Peyer's patch (tissue), 4 donors: ENCODE measurements at regions not wholly inside any gene's neighbourhood (a gene's known extent, or its start where the extent isn't known, plus 50 kb on each side); places are given as distances from the start of the nearest gene placed in this dataset.

Experiments
- DNase-seq, 3 donors: peaks; one replicate each; pipeline ENCODE4 v3.0.0-alpha.2; 2017 to 2019
- H3K27ac ChIP-seq, 4 donors: fragments of 200-600 bp; sonication (generic); one replicate each; pipeline ENCODE4 v1.5.1; 2016 to 2019
- H3K27me3 ChIP-seq, 2 donors: fragments of 200-600 bp; sonication (generic); one replicate each; pipeline ENCODE4 v1.5.1; 2019
- H3K36me3 ChIP-seq, 3 donors: fragments of 200-600 bp; sonication (generic); one replicate each; pipeline ENCODE4 v1.5.1; 2016 to 2019
- H3K4me1 ChIP-seq, 4 donors: fragments of 200-600 bp; sonication (generic); one replicate each; pipeline ENCODE4 v1.5.1; 2016 to 2019
- H3K4me3 ChIP-seq, 4 donors: fragments of 200-600 bp; sonication (generic); 1 replicate in 3 of 4; 2 replicates in 1 of 4; pipeline ENCODE4 v1.5.1; 2016 to 2019; ENCODE audit warnings: mild to moderate bottlenecking in 1 of 4
- H3K9me3 ChIP-seq, 4 donors: fragments of 200-600 bp; sonication (generic); one replicate each; pipeline ENCODE4 v1.5.1; 2016 to 2019; ENCODE audit warnings: mild to moderate bottlenecking in 1 of 4
- POLR2A ChIP-seq, 2 donors: fragments of 450-650 bp; IDR thresholded peaks; one replicate each; pipeline ENCODE4 v1.5.1; 2017; ENCODE audit warnings: antibody characterized with exemption in 2 of 2, mild to moderate bottlenecking in 2 of 2, moderate library complexity in 2 of 2
- TF ChIP-seq, protein P1 (sequence below), 6 experiments: fragments of 450-650 bp in 4 of 6; fragments of 200-600 bp in 2 of 6; sonication (generic) in 1 of 6; IDR thresholded peaks; one replicate each; pipeline ENCODE4 v1.5.1; 2017 to 2019; ENCODE audit warnings: antibody characterized with exemption in 6 of 6, mild to moderate bottlenecking in 3 of 6, moderate library complexity in 1 of 6

DNA sequence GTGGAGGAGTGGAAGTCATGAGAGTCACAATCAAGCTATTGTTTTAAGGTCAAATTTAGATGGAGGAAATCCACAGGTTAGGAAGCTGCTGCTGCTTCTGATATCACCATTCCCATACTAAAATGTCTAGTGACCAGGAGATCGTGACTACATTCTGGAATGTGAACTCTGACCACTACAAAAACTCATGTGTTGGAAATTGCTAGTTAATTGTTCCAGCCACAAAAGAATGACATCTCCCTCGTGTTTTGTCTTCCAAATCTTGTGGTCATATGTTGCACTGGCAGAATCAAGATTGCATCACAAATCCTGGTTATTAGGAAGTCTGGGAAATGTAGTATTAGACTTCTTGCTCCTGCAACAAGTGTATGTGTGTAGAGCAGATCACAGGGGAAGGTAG lies 441.9 kb downstream of the CD109 start:
- Histone ChIP-seq H3K9me3 (no peaks in the 10 kb centered on the region), H3K4me3 (no peak overlapping the region), H3K27me3 (no peaks in the 10 kb centered on the region), H3K36me3 (no peaks in the 10 kb centered on the region), H3K27ac (no peak overlapping the region), H3K4me1 (no peaks in the 10 kb centered on the region)
- no peak for DNase-seq
- TF ChIP-seq, protein P1, sequence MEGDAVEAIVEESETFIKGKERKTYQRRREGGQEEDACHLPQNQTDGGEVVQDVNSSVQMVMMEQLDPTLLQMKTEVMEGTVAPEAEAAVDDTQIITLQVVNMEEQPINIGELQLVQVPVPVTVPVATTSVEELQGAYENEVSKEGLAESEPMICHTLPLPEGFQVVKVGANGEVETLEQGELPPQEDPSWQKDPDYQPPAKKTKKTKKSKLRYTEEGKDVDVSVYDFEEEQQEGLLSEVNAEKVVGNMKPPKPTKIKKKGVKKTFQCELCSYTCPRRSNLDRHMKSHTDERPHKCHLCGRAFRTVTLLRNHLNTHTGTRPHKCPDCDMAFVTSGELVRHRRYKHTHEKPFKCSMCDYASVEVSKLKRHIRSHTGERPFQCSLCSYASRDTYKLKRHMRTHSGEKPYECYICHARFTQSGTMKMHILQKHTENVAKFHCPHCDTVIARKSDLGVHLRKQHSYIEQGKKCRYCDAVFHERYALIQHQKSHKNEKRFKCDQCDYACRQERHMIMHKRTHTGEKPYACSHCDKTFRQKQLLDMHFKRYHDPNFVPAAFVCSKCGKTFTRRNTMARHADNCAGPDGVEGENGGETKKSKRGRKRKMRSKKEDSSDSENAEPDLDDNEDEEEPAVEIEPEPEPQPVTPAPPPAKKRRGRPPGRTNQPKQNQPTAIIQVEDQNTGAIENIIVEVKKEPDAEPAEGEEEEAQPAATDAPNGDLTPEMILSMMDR (IDR thresholded peaks at IDR 0.05): no peak
- TF ChIP-seq POLR2A (IDR thresholded peaks at IDR 0.05): no peak

DNA sequence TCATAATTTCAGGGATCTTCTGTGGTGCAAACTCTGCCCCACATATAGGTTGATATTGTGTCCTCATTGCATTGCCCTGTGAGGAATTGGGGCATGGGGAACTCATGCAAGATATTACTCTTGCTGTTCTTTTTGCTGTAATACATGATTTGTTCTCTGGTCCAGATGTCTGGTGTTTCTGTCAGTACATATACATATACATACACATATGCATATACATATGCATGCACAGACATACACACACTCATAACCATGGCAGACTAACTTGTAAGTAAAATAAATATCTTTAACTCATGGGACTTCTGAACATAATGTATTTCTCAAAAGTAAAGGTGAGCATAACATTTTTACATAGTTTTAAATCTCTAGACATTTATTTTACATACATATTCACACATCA lies 438.3 kb downstream of the CD109 start:
- Histone ChIP-seq H3K4me3 (no peak overlapping the region), H3K27ac (no peak overlapping the region), H3K27me3 (no peaks in the 10 kb centered on the region), H3K4me1 (no peaks in the 10 kb centered on the region), H3K36me3 (no peaks in the 10 kb centered on the region), H3K9me3 (no peaks in the 10 kb centered on the region)
- DNase-seq: no peak
- TF ChIP-seq, protein P1 (IDR thresholded peaks at IDR 0.05): no peak
- TF ChIP-seq POLR2A (IDR thresholded peaks at IDR 0.05): no peak

DNA sequence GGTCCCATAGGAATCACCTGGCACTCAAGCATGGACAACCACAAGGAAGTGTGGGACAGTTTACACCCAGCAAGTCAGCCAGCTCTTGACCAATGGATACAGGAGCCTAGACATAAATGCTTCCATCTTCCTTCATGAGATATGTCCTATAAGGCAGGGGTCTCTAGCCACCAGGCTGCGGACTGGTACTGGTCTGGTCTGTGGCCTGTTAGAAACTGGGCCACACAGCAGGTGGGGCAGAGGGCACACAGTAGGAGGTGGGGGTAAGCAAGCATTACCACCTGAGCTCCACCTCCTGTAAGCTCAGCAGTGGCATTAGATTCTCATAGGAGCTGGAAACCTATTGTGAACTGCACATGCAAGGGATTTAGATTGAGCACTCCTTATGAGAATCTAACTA lies 437.1 kb downstream of the CD109 start:
- H3K9me3 ChIP-seq: no peaks in the 10 kb centered on the region
- TF ChIP-seq POLR2A (IDR thresholded peaks at IDR 0.05): no peak
- TF ChIP-seq, protein P1 (IDR thresholded peaks at IDR 0.05): no peak
- H3K27ac ChIP-seq: no peak overlapping the region
- no peaks in the 10 kb centered on the region for H3K4me1 ChIP-seq
- H3K4me3 ChIP-seq: no peak overlapping the region
- no peak for DNase-seq
- no peaks in the 10 kb centered on the region for H3K36me3 ChIP-seq
- H3K27me3 ChIP-seq: no peaks in the 10 kb centered on the region

DNA sequence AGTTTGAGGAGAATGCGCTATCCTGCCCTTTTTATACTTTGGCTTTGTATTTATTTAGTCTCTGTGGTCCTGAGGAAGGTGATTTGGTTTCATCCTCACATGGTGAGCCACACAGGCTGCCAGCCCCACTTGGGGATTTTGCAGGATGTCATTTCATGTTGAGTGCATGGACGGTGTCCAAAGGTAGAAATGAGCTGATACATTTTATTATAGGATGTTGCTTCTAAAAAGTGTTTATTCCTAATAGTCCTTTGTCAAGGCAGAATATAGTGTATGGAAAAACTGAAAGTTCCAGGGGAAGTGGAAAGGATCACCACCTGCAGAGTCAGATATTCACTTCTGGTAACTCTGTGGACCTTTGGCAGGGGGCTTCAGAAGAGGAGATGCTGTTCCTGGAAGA lies 434.6 kb downstream of the CD109 start:
- Histone ChIP-seq H3K4me1 (no peaks in the 10 kb centered on the region), H3K36me3 (no peaks in the 10 kb centered on the region), H3K4me3 (no peak overlapping the region), H3K27me3 (no peaks in the 10 kb centered on the region), H3K27ac (no peak overlapping the region), H3K9me3 (no peaks in the 10 kb centered on the region)
- no peak for DNase-seq
- TF ChIP-seq, protein P1 (IDR thresholded peaks at IDR 0.05): no peak
- TF ChIP-seq POLR2A (IDR thresholded peaks at IDR 0.05): no peak

DNA sequence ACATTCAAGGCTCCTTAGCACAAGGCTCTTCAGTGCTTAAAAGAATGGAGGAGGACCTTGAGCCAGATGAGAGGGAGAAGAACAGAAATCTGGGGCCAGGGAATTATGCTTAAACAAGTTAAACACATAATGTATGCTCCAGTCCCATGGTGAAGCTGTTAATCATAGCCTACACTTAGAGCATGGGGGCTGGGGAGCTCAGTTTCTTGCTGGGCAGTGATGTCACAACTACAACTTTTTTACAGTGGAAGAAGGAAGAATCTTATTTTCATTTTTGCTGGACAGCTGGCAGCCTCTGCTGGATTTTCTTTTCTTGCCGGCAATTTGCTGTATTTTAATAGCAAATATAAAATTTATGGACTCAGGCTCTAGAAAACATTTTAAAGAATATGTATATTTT lies 432.5 kb downstream of the CD109 start:
- no peak for TF ChIP-seq POLR2A (IDR thresholded peaks at IDR 0.05)
- TF ChIP-seq, protein P1 (IDR thresholded peaks at IDR 0.05): no peak
- no peak overlapping the region for H3K4me3 ChIP-seq
- no peaks in the 10 kb centered on the region for H3K27me3 ChIP-seq
- H3K36me3 ChIP-seq: no peaks in the 10 kb centered on the region
- H3K4me1 ChIP-seq: no peaks in the 10 kb centered on the region
- H3K27ac ChIP-seq: no peak overlapping the region
- no peak for DNase-seq
- no peaks in the 10 kb centered on the region for H3K9me3 ChIP-seq

DNA sequence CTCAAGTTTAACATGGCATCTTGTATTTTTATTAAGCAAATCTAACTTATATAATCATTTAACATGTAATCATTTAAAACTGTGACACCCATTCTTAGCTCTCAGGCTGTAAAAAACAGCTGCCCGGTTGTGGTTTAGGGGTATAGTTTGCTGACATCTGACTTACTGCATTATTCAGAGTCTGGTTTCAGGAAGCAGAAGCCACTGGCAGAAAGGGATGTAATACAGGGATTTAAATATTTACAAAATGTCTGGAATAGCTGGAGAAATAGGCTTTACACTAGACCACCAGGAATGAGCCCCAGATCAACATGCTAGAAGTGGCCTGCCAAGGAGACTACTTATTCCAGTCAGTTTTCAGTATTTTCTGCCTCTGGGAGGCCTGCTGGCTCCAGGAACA lies 421.1 kb downstream of the CD109 start:
- Histone ChIP-seq H3K4me3 (no peak overlapping the region), H3K27ac (no peak overlapping the region), H3K27me3 (no peaks in the 10 kb centered on the region), H3K36me3 (no peaks in the 10 kb centered on the region), H3K9me3 (no peaks in the 10 kb centered on the region), H3K4me1 (no peaks in the 10 kb centered on the region)
- no peak for DNase-seq
- TF ChIP-seq, protein P1 (IDR thresholded peaks at IDR 0.05): no peak
- TF ChIP-seq POLR2A (IDR thresholded peaks at IDR 0.05): no peak
